Neuronal stem cell (in vitro differentiated cells): ENCODE measurements at regions not wholly inside any gene's neighbourhood (a gene's known extent, or its start where the extent isn't known, plus 50 kb on each side); places are given as distances from the start of the nearest gene placed in this dataset.

Experiments used
- DNase-seq: peaks from one replicate; pipeline ENCODE4 v3.0.0-alpha.2; 2013; ENCODE audit warnings: low spot score
- H2AFZ ChIP-seq: one replicate; pipeline ENCODE4 v1.6.1; 2013; ENCODE audit warnings: mild to moderate bottlenecking, low read length, inconsistent platforms
- H2AK5ac ChIP-seq: 2 replicates; pipeline ENCODE4 v1.6.1; 2013; ENCODE audit warnings: low read depth, mild to moderate bottlenecking, inconsistent platforms, low read length, moderate library complexity, mixed read lengths
- H2BK120ac ChIP-seq: 2 replicates; pipeline ENCODE4 v1.6.1; 2013; ENCODE audit warnings: low read depth, mild to moderate bottlenecking, inconsistent platforms, low read length, moderate library complexity, mixed read lengths
- H2BK12ac ChIP-seq: one replicate; pipeline ENCODE4 v1.6.1; 2013; ENCODE audit warnings: low read length, inconsistent platforms
- H2BK15ac ChIP-seq: 2 replicates; pipeline ENCODE4 v1.6.1; 2013; ENCODE audit warnings: mild to moderate bottlenecking, low read length, inconsistent platforms, mixed read lengths
- H2BK5ac ChIP-seq: one replicate; pipeline ENCODE4 v1.6.1; 2013; ENCODE audit warnings: inconsistent platforms, mild to moderate bottlenecking, low read length, moderate library complexity
- H3K14ac ChIP-seq: one replicate; pipeline ENCODE4 v1.6.1; 2013; ENCODE audit warnings: low read length, inconsistent platforms
- H3K18ac ChIP-seq: 2 replicates; pipeline ENCODE4 v1.6.1; 2013; ENCODE audit warnings: low read length, inconsistent platforms
- H3K23ac ChIP-seq: 2 replicates; pipeline ENCODE4 v1.6.1; 2013; ENCODE audit warnings: low read depth, mild to moderate bottlenecking, mixed read lengths, low read length, inconsistent platforms; ENCODE audit not compliant: poor library complexity
- H3K27ac ChIP-seq: replicated peaks from 3 replicates; pipeline ENCODE4 v1.5.1; 2013; ENCODE audit warnings: low read length, inconsistent platforms
- H3K27me3 ChIP-seq, 3 experiments: 2 replicates each; pipeline ENCODE4 v1.6.1; 2013; ENCODE audit warnings: low read length in 3 of 3, mild to moderate bottlenecking in 2 of 3, inconsistent platforms in 1 of 3, low read depth in 1 of 3, mixed read lengths in 1 of 3, moderate library complexity in 1 of 3; ENCODE audit not compliant: control insufficient read depth in 3 of 3, insufficient read depth in 3 of 3
- H3K36me3 ChIP-seq, 2 donors: replicated peaks in 1 of 2; 2 replicates each; pipeline ENCODE4 v1.6.1; 2013; ENCODE audit warnings: low read length in 2 of 2; ENCODE audit not compliant: control insufficient read depth in 2 of 2, insufficient read depth in 2 of 2
- H3K4ac ChIP-seq: 2 replicates; pipeline ENCODE4 v1.6.1; 2013; ENCODE audit warnings: inconsistent platforms, mild to moderate bottlenecking, low read length, moderate library complexity
- H3K4me1 ChIP-seq, 2 donors: 1 replicate in 1 of 2; 2 replicates in 1 of 2; pipeline ENCODE4 v1.6.1; 2013; ENCODE audit warnings: low read length in 2 of 2, low read depth in 1 of 2; ENCODE audit not compliant: control insufficient read depth in 2 of 2, insufficient read depth in 1 of 2
- H3K4me2 ChIP-seq: one replicate; pipeline ENCODE4 v1.6.1; 2013; ENCODE audit warnings: mild to moderate bottlenecking, low read length, inconsistent platforms; ENCODE audit not compliant: insufficient read depth, poor library complexity, severe bottlenecking
- H3K4me3 ChIP-seq, 2 donors: 2 replicates each; pipeline ENCODE4 v1.5.1; 2013; ENCODE audit warnings: low read length in 2 of 2, mild to moderate bottlenecking in 2 of 2, inconsistent platforms in 1 of 2, moderate library complexity in 1 of 2
- H3K79me1 ChIP-seq: one replicate; pipeline ENCODE4 v1.6.1; 2013; ENCODE audit warnings: low read depth, mild to moderate bottlenecking, inconsistent platforms, low read length, moderate library complexity
- H3K9ac ChIP-seq: one replicate; pipeline ENCODE4 v1.6.1; 2013; ENCODE audit warnings: mild to moderate bottlenecking, low read depth, low read length, inconsistent platforms; ENCODE audit not compliant: poor library complexity
- H3K9me3 ChIP-seq, 2 donors: replicated peaks in 1 of 2; 2 replicates each; pipeline versions ENCODE3 to v1.6.1; 2013; ENCODE audit warnings: low read length in 2 of 2, mild to moderate bottlenecking in 2 of 2, inconsistent platforms in 1 of 2, low read depth in 1 of 2, mixed read lengths in 1 of 2, moderate library complexity in 1 of 2; ENCODE audit not compliant: control insufficient read depth in 2 of 2, insufficient read depth in 1 of 2
- H4K8ac ChIP-seq: one replicate; pipeline ENCODE4 v1.6.1; 2013; ENCODE audit warnings: low read depth, mild to moderate bottlenecking, inconsistent platforms, low read length, moderate library complexity
- H4K91ac ChIP-seq: one replicate; pipeline ENCODE4 v1.6.1; 2013; ENCODE audit warnings: low read length, low read depth, mild to moderate bottlenecking, inconsistent platforms; ENCODE audit not compliant: poor library complexity
- WGBS, 2 donors: extraction: QIAGEN DNeasy Blood & Tissue Kit; methylation state at CpG; one replicate each; pipeline ENCODE4 v1.1.7; 2013; ENCODE audit warnings: missing lambda C conversion rate in 2 of 2, mixed read lengths in 1 of 2; ENCODE audit not compliant: insufficient read length in 2 of 2, insufficient replicate concordance in 1 of 2; ENCODE audit errors: extremely low coverage in 2 of 2; 5-methylcytosine and 5-hydroxymethylcytosine counted together

GRCh38 chr5:134462761-134463160 lies 51.1 kb upstream of the CDKN2AIPNL start:
- no CpG with 5 or more reads among the region's 6 CpGs for WGBS, 2 donors

GRCh38 chr5:134462047-134462575 lies 50.4 kb upstream of the CDKN2AIPNL start:
- no peak for DNase-seq
- no peak overlapping the region for H2BK15ac ChIP-seq
- no peak overlapping the region for H3K9ac ChIP-seq
- H2BK5ac ChIP-seq = no peak overlapping the region
- H2AFZ ChIP-seq = no peak overlapping the region
- H3K79me1 ChIP-seq = no peaks in the 10 kb centered on the region
- peaks cover 4 to 8% of the 10 kb centered on the region in 2 donors for H3K4me1 ChIP-seq
- no peak overlapping the region for H3K4me3 ChIP-seq
- no peak overlapping the region for H3K27ac ChIP-seq
- H4K8ac ChIP-seq = no peak overlapping the region
- peaks cover 0 to 31% (median 0%) of the 10 kb centered on the region in 3 experiments for H3K27me3 ChIP-seq
- no peak overlapping the region for H4K91ac ChIP-seq
- H3K9me3 ChIP-seq = no peaks in the 10 kb centered on the region
- no peak overlapping the region for H2AK5ac ChIP-seq
- no peak overlapping the region for H3K14ac ChIP-seq
- no peak overlapping the region for H3K4me2 ChIP-seq
- H3K4ac ChIP-seq = no peak overlapping the region
- no CpG with 5 or more reads among the region's 2 CpGs for WGBS, 2 donors
- no peak overlapping the region for H2BK120ac ChIP-seq
- no peaks in the 10 kb centered on the region for H3K36me3 ChIP-seq
- no peak overlapping the region for H2BK12ac ChIP-seq
- H3K18ac ChIP-seq = no peak overlapping the region
- no peak overlapping the region for H3K23ac ChIP-seq

More at GRCh38 chr5:134462761-134463160, 51.1 kb upstream of the CDKN2AIPNL start:
- Histone ChIP-seq H3K4ac (no peak overlapping the region), H3K4me3 (no peak overlapping the region), H3K23ac (no peak overlapping the region), H3K36me3 (no peaks in the 10 kb centered on the region), H3K9me3 (no peaks in the 10 kb centered on the region), H3K18ac (no peak overlapping the region), H3K79me1 (no peaks in the 10 kb centered on the region), H2BK15ac (no peak overlapping the region), H2BK5ac (no peak overlapping the region), H3K4me2 (no peak overlapping the region), H4K8ac (no peak overlapping the region), H2AFZ (no peak overlapping the region), H3K14ac (no peak overlapping the region), H3K4me1 (peaks cover 4 to 8% of the 10 kb centered on the region in 2 donors), H3K27me3 (peaks cover 0 to 38% (median 0%) of the 10 kb centered on the region in 3 experiments), H2BK120ac (no peak overlapping the region), H3K9ac (no peak overlapping the region), H3K27ac (no peak overlapping the region), H2AK5ac (no peak overlapping the region), H2BK12ac (no peak overlapping the region), H4K91ac (no peak overlapping the region)
- no peak for DNase-seq
